Activated B cell treated with CpG ODN at 0.5 μM for 24 hours (primary cell): ENCODE measurements at regions not wholly inside any gene's neighbourhood (a gene's known extent, or its start where the extent isn't known, plus 50 kb on each side); places are given as distances from the start of the nearest gene placed in this dataset.

ENCODE experiments used
- ATAC-seq: fragments of 200-7000 bp; cut with Tn5 transposase; one replicate; pipeline ENCODE4 v1.10.0; 2021; ENCODE audit warnings: low read depth, mild to moderate bottlenecking, moderate library complexity
- CTCF ChIA-PET: fragments of 350-600 bp; sonication (Branson Sonifier 250); formaldehyde crosslinking; loops from one replicate; lab custom pipeline; 2021; ENCODE audit warnings: antibody characterized with exemption; lab: Charles Lee
- POLR2A ChIA-PET: fragments of 350-600 bp; sonication (Branson Sonifier 250); formaldehyde crosslinking; loops from one replicate; lab custom pipeline; 2021; ENCODE audit warnings: antibody characterized with exemption; lab: Charles Lee
- DNase-seq: peaks from one replicate; pipeline ENCODE4 v3.0.0; 2022
- H3K27ac Mint-ChIP-seq: one replicate; pipeline ENCODE4 v1.8.0; 2020; ENCODE audit warnings: mixed read lengths
- H3K27me3 Mint-ChIP-seq: one replicate; pipeline ENCODE4 v1.8.0; 2021; ENCODE audit warnings: mixed read lengths
- H3K36me3 Mint-ChIP-seq: one replicate; pipeline ENCODE4 v1.8.0; 2021; ENCODE audit warnings: low read depth, mixed read lengths
- H3K4me1 Mint-ChIP-seq: one replicate; pipeline ENCODE4 v1.8.0; 2021; ENCODE audit warnings: mixed read lengths
- H3K4me3 Mint-ChIP-seq: one replicate; pipeline ENCODE4 v1.8.0; 2020; ENCODE audit warnings: mild to moderate bottlenecking, mixed read lengths
- H3K9me3 Mint-ChIP-seq: one replicate; pipeline ENCODE4 v1.8.0; 2020; ENCODE audit warnings: mixed read lengths
- CTCF ChIP-seq: fragments of 200-600 bp; IDR thresholded peaks from one replicate; pipeline ENCODE4 v1.8.0; 2022; ENCODE audit warnings: antibody characterized with exemption, mild to moderate bottlenecking
- intact Hi-C: fragments of 100-400 bp; cut with micrococcal nuclease; formaldehyde crosslinking; loops from one replicate; pipeline ENCODE4 v1.15.1; 2024

- no peak for TF ChIP-seq CTCF
- Mint-ChIP-seq H3K27ac (no peak overlapping the region), H3K36me3 (no peaks in the 10 kb centered on the region), H3K9me3 (peaks cover 2% of the 10 kb centered on the region), H3K27me3 (no peaks in the 10 kb centered on the region), H3K4me1 (no peaks in the 10 kb centered on the region), H3K4me3 (no peak overlapping the region)
- CTCF ChIA-PET, result no interaction called here
- ATAC-seq (no peak), DNase-seq (no peak)
- POLR2A ChIA-PET, result no interaction called here
- intact Hi-C loops, result no loop called here
These were observed 1669.6 kb downstream of the MAT2B start for GRCh38 chr5:165175041-165175440.

GRCh38 chr5:165184183-165184582, 1678.8 kb downstream of the MAT2B start:
- ChIA-PET CTCF (no interaction called here), POLR2A (no interaction called here)
- no peak for ATAC-seq
- peaks cover 3% of the 10 kb centered on the region for H3K4me1 Mint-ChIP-seq
- intact Hi-C loops, result no loop called here
- H3K27me3 Mint-ChIP-seq, result no peaks in the 10 kb centered on the region
- no peaks in the 10 kb centered on the region for H3K36me3 Mint-ChIP-seq
- DNase-seq, result no peak
- H3K27ac Mint-ChIP-seq, result no peak overlapping the region
- peaks cover 5% of the 10 kb centered on the region for H3K9me3 Mint-ChIP-seq
- no peak overlapping the region for H3K4me3 Mint-ChIP-seq
- no peak for TF ChIP-seq CTCF

- no peak for TF ChIP-seq CTCF
- H3K4me1 Mint-ChIP-seq, result peaks cover 3% of the 10 kb centered on the region
- H3K36me3 Mint-ChIP-seq, result no peaks in the 10 kb centered on the region
- H3K27ac Mint-ChIP-seq, result no peak overlapping the region
- H3K27me3 Mint-ChIP-seq, result no peaks in the 10 kb centered on the region
- peaks cover 5% of the 10 kb centered on the region for H3K9me3 Mint-ChIP-seq
- no peak overlapping the region for H3K4me3 Mint-ChIP-seq
- ChIA-PET POLR2A (no interaction called here), CTCF (no interaction called here)
- no peak for ATAC-seq
- DNase-seq, result no peak
- intact Hi-C loops, result no loop called here
These were observed 1680.3 kb downstream of the MAT2B start for GRCh38 chr5:165185716-165186115.

- no peak for TF ChIP-seq CTCF
- DNase-seq (no peak), ATAC-seq (no peak)
- H3K9me3 Mint-ChIP-seq, result peaks cover 5% of the 10 kb centered on the region
- H3K36me3 Mint-ChIP-seq, result no peaks in the 10 kb centered on the region
- H3K4me3 Mint-ChIP-seq, result no peak overlapping the region
- no peak overlapping the region for H3K27ac Mint-ChIP-seq
- CTCF ChIA-PET, result no interaction called here
- peaks cover 3% of the 10 kb centered on the region for H3K4me1 Mint-ChIP-seq
- intact Hi-C loops, result no loop called here
- POLR2A ChIA-PET, result no interaction called here
- no peaks in the 10 kb centered on the region for H3K27me3 Mint-ChIP-seq
These were observed 1682.4 kb downstream of the MAT2B start for GRCh38 chr5:165187815-165188214.

GRCh38 chr5:165188556-165189175, 1683.2 kb downstream of the MAT2B start:
- no peak for TF ChIP-seq CTCF
- DNase-seq (no peak), ATAC-seq (no peak)
- H3K27me3 Mint-ChIP-seq, result no peaks in the 10 kb centered on the region
- H3K4me1 Mint-ChIP-seq, result peaks cover 3% of the 10 kb centered on the region
- CTCF ChIA-PET, result no interaction called here
- H3K9me3 Mint-ChIP-seq, result peaks cover 5% of the 10 kb centered on the region
- H3K4me3 Mint-ChIP-seq, result no peak overlapping the region
- H3K36me3 Mint-ChIP-seq, result no peaks in the 10 kb centered on the region
- H3K27ac Mint-ChIP-seq, result no peak overlapping the region
- intact Hi-C loops, result no loop called here
- POLR2A ChIA-PET, result no interaction called here
